PC-9 (cell line): ENCODE measurements at regions not wholly inside any gene's neighbourhood (a gene's known extent, or its start where the extent isn't known, plus 50 kb on each side); places are given as distances from the start of the nearest gene placed in this dataset.

ENCODE experiments used
- CTCF ChIP-seq: fragments of 200-600 bp; sonication (generic); conservative IDR thresholded peaks from 2 replicates; pipeline ENCODE4 v1.6.1; 2017; ENCODE audit warnings: mixed run types, antibody characterized with exemption, mild to moderate bottlenecking, moderate library complexity
- EZH2 ChIP-seq: fragments of 200-600 bp; sonication (generic); IDR thresholded peaks from 2 replicates; pipeline ENCODE4 v1.8.0; 2017; ENCODE audit warnings: antibody characterized with exemption, low read depth

DNA sequence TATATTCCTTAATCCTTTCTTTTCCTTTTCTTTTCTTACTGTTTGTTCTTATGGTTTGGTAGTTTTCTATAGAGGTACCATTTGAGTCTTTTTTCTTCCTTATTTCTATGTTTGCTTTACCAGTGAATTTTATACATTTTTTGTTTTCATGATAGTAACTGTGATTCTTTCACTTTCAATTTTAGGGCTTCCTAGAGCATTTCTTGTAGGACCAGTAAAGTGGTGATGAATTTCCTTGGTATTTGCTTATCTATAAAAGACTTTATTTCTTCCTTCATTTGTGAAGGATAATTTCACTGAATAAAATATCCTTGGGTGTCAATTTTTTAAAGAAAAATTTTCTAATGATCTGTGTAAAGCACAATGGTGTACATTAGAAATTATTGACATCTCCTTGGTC is 637.4 kb downstream of the CD109 start:
- TF ChIP-seq CTCF (no peak), EZH2 (no peak)
